Sigmoid colon (tissue), 4 donors: ENCODE measurements at regions not wholly inside any gene's neighbourhood (a gene's known extent, or its start where the extent isn't known, plus 50 kb on each side); places are given as distances from the start of the nearest gene placed in this dataset.

Experiments used
- POLR2A ChIP-seq, 2 donors: fragments of 450-650 bp; IDR thresholded peaks; one replicate each; pipeline ENCODE4 v1.6.1; 2016; ENCODE audit warnings: antibody characterized with exemption in 2 of 2, mild to moderate bottlenecking in 2 of 2, moderate library complexity in 2 of 2
- POLR2AphosphoS5 ChIP-seq, 4 donors: sonication (generic); formaldehyde crosslinking; IDR thresholded peaks; one replicate each; pipeline ENCODE4 v1.6.1; 2017; ENCODE audit warnings: antibody characterized with exemption in 4 of 4
- TF ChIP-seq, protein P1 (sequence below), 4 experiments: fragments of 450-650 bp in 3 of 4; fragments of 200-600 bp in 1 of 4; IDR thresholded peaks; one replicate each; pipeline ENCODE4 v1.5.1; 2016 to 2019; ENCODE audit warnings: antibody characterized with exemption in 4 of 4, mild to moderate bottlenecking in 3 of 4, moderate library complexity in 2 of 4

DNA sequence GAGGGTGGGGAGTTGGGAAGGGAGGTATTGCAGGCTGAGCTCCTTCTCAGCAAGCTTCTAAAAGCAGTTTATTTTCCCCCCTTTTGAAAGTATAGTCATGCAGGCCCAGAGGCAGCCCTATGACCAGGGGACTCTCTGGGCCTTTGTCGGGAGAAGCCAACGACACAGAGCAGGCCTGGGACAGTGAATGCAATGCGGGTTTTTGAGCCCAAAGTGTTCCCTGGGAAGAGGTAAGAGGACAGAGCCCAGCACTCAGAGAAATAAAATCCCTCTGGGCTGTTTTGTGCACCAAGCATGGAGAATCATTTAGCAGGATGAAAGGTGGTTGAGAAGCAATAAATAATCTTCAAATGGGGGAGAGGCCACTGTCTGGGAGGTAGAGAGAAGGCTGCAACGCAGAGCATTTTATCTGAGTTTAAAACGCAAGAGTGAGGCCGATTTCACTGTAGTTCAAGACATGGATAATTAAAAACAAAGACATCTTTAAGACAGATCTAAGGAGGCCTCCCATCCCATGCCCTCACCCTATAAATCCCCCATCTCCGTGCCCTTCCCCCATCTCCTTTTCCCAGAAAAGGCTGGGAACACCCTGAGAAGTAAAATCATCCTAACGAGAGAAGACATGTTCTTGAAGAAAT, 237.5 kb downstream of the CDC5L start:
- TF ChIP-seq, protein P1, sequence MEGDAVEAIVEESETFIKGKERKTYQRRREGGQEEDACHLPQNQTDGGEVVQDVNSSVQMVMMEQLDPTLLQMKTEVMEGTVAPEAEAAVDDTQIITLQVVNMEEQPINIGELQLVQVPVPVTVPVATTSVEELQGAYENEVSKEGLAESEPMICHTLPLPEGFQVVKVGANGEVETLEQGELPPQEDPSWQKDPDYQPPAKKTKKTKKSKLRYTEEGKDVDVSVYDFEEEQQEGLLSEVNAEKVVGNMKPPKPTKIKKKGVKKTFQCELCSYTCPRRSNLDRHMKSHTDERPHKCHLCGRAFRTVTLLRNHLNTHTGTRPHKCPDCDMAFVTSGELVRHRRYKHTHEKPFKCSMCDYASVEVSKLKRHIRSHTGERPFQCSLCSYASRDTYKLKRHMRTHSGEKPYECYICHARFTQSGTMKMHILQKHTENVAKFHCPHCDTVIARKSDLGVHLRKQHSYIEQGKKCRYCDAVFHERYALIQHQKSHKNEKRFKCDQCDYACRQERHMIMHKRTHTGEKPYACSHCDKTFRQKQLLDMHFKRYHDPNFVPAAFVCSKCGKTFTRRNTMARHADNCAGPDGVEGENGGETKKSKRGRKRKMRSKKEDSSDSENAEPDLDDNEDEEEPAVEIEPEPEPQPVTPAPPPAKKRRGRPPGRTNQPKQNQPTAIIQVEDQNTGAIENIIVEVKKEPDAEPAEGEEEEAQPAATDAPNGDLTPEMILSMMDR (IDR thresholded peaks at IDR 0.05): no peak
- TF ChIP-seq POLR2A (IDR thresholded peaks at IDR 0.05): no peak
- TF ChIP-seq POLR2AphosphoS5 (IDR thresholded peaks at IDR 0.05): no peak
